Natural killer cell (primary cell): ENCODE measurements at regions not wholly inside any gene's neighbourhood (a gene's known extent, or its start where the extent isn't known, plus 50 kb on each side); places are given as distances from the start of the nearest gene placed in this dataset.

Experiments
- ATAC-seq, 3 donors: fragments of 150-1000 bp in 2 of 3; fragments of 200-7000 bp in 1 of 3; cut with Tn5 transposase; 1 replicate in 1 of 3; 2 replicates in 2 of 3; pipeline ENCODE4 v1.10.0; 2021; ENCODE audit warnings: mild to moderate bottlenecking in 2 of 3, moderate library complexity in 2 of 3
- DNase-seq, 2 donors: peaks; one replicate each; pipeline versions ENCODE4 v3.0.0 to v3.0.0-alpha.2; 2013 to 2021; ENCODE audit warnings: mixed read lengths in 1 of 2
- H3K27ac ChIP-seq: one replicate; pipeline ENCODE4 v1.5.1; 2013; ENCODE audit warnings: mild to moderate bottlenecking, low read length
- H3K27me3 ChIP-seq: one replicate; pipeline ENCODE4 v1.6.1; 2013; ENCODE audit warnings: low read length; ENCODE audit not compliant: control insufficient read depth, insufficient read depth
- H3K36me3 ChIP-seq: one replicate; pipeline ENCODE4 v1.6.1; 2013; ENCODE audit warnings: low read length; ENCODE audit not compliant: control insufficient read depth, insufficient read depth
- H3K4me1 ChIP-seq: one replicate; pipeline ENCODE4 v1.6.1; 2013; ENCODE audit warnings: low read length; ENCODE audit not compliant: control insufficient read depth, insufficient read depth
- H3K4me3 ChIP-seq: one replicate; pipeline ENCODE4 v1.5.1; 2013; ENCODE audit warnings: low read length
- H3K9me3 ChIP-seq: one replicate; pipeline ENCODE4 v1.6.1; 2013; ENCODE audit warnings: low read length; ENCODE audit not compliant: control insufficient read depth, insufficient read depth
- H3K27ac Mint-ChIP-seq, 2 donors: one replicate each; pipeline ENCODE4 v1.8.0; 2022; ENCODE audit warnings: mild to moderate bottlenecking in 2 of 2, mixed read lengths in 2 of 2, moderate library complexity in 1 of 2
- H3K27me3 Mint-ChIP-seq, 2 donors: one replicate each; pipeline ENCODE4 v1.8.0; 2022; ENCODE audit warnings: low read depth in 2 of 2, mixed read lengths in 2 of 2
- H3K36me3 Mint-ChIP-seq: one replicate; pipeline ENCODE4 v1.8.0; 2022; ENCODE audit warnings: mixed read lengths
- H3K4me1 Mint-ChIP-seq, 2 donors: one replicate each; pipeline ENCODE4 v1.8.0; 2022; ENCODE audit warnings: mixed read lengths in 2 of 2
- H3K4me3 Mint-ChIP-seq: one replicate; pipeline ENCODE4 v1.8.0; 2022; ENCODE audit warnings: mild to moderate bottlenecking, moderate library complexity, mixed read lengths
- H3K9me3 Mint-ChIP-seq, 2 donors: one replicate each; pipeline ENCODE4 v1.8.0; 2022; ENCODE audit warnings: mixed read lengths in 2 of 2
- WGBS: methylation state at CpG from one replicate; pipeline ENCODE4 v1.1.7; 2013; ENCODE audit warnings: missing lambda C conversion rate; ENCODE audit not compliant: insufficient coverage; 5-methylcytosine and 5-hydroxymethylcytosine counted together
- intact Hi-C: fragments of 100-400 bp; cut with micrococcal nuclease; formaldehyde crosslinking; loops from one replicate; pipeline ENCODE4 v1.14.2; 2022
- TF ChIP-seq, protein P1 (sequence below): fragments of 200-600 bp; IDR thresholded peaks from one replicate; pipeline ENCODE4 v1.8.0; 2022; ENCODE audit warnings: antibody characterized with exemption

DNA sequence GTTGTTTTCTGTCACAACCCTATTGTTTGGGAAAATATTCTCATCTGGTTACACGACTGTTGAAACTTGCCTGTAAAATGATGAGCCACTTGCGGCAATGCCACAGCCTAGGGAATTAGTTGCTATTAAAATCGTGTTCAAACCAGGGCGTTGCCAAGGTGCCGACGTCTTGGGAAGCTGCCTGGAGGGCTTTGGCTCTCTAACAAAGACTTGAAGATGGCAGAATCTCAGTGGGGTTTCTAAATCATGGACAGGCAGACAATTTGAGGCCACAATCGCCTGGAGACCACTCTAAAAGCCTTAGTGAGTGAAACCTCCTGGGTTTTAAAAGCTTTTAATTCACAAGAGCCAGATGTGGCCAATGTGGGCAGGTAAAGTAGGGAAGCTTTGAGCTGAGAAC is 117.2 kb upstream of the BMAL1 start:
- no peaks in the 10 kb centered on the region for H3K4me1 Mint-ChIP-seq
- H3K27me3 Mint-ChIP-seq = peaks cover 11 to 46% of the 10 kb centered on the region in 2 donors
- Histone ChIP-seq H3K36me3 (no peaks in the 10 kb centered on the region), H3K4me3 (no peak overlapping the region), H3K27me3 (no peaks in the 10 kb centered on the region), H3K9me3 (no peaks in the 10 kb centered on the region), H3K4me1 (no peaks in the 10 kb centered on the region), H3K27ac (no peak overlapping the region)
- no peak overlapping the region for H3K27ac Mint-ChIP-seq
- H3K9me3 Mint-ChIP-seq = no peaks in the 10 kb centered on the region
- H3K36me3 Mint-ChIP-seq = no peaks in the 10 kb centered on the region
- TF ChIP-seq, protein P1, sequence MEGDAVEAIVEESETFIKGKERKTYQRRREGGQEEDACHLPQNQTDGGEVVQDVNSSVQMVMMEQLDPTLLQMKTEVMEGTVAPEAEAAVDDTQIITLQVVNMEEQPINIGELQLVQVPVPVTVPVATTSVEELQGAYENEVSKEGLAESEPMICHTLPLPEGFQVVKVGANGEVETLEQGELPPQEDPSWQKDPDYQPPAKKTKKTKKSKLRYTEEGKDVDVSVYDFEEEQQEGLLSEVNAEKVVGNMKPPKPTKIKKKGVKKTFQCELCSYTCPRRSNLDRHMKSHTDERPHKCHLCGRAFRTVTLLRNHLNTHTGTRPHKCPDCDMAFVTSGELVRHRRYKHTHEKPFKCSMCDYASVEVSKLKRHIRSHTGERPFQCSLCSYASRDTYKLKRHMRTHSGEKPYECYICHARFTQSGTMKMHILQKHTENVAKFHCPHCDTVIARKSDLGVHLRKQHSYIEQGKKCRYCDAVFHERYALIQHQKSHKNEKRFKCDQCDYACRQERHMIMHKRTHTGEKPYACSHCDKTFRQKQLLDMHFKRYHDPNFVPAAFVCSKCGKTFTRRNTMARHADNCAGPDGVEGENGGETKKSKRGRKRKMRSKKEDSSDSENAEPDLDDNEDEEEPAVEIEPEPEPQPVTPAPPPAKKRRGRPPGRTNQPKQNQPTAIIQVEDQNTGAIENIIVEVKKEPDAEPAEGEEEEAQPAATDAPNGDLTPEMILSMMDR = no peak
- 83% methylated on average over 7 of the region's 7 CpGs for WGBS
- intact Hi-C loops = no loop called here
- no peak for ATAC-seq
- no peak overlapping the region for H3K4me3 Mint-ChIP-seq
- no peak for DNase-seq

DNA sequence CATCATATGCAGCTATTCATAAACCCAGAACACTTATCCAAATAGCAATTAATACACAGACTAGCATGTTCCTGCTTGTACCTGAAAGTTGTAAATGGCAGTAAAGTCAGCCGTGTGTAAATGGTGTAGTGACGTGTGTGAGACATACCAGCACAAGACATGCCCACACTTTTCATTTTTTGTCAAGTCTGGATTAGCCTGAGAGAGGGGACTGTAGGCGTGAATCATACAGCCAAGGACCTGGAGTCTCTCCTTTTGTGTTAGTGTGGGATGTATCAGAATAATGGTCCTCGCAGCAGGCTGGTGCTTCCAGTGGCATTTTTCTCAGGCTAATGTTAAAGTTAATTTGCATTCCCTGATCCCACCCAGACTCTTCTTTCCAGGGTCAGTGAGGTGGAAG is 116.8 kb upstream of the BMAL1 start:
- Mint-ChIP-seq H3K4me3 (no peak overlapping the region), H3K27me3 (peaks cover 6 to 41% of the 10 kb centered on the region in 2 donors), H3K9me3 (no peaks in the 10 kb centered on the region), H3K36me3 (no peaks in the 10 kb centered on the region), H3K27ac (no peak overlapping the region), H3K4me1 (no peaks in the 10 kb centered on the region)
- intact Hi-C loops = no loop called here
- H3K27ac ChIP-seq = no peak overlapping the region
- ATAC-seq (no peak), DNase-seq (no peak)
- H3K9me3 ChIP-seq = no peaks in the 10 kb centered on the region
- no peaks in the 10 kb centered on the region for H3K27me3 ChIP-seq
- H3K36me3 ChIP-seq = no peaks in the 10 kb centered on the region
- no peaks in the 10 kb centered on the region for H3K4me1 ChIP-seq
- no peak overlapping the region for H3K4me3 ChIP-seq
- 81% methylated on average over 4 of the region's 4 CpGs for WGBS
- TF ChIP-seq, protein P1 = no peak

DNA sequence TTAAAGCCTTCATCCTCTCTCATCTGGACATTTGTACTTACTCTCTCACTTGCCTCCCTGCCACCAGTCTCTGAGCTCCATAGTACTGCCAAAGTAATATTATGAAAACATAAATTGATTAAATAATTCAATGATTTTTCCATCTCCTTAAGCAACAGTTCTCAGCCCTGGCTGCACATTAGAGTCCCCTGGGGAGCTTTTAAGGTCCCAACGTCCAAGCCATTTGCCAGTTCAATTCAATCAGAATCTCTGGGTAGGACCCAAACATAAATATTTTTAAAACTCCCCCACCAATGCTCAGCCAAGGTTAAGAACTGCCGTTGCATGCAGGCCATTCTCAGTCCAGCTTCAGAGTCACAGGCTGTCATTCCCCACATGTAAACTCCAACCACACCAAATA is 114.4 kb upstream of the BMAL1 start:
- Mint-ChIP-seq H3K9me3 (no peaks in the 10 kb centered on the region), H3K4me3 (no peak overlapping the region)
- no peak for DNase-seq

DNA sequence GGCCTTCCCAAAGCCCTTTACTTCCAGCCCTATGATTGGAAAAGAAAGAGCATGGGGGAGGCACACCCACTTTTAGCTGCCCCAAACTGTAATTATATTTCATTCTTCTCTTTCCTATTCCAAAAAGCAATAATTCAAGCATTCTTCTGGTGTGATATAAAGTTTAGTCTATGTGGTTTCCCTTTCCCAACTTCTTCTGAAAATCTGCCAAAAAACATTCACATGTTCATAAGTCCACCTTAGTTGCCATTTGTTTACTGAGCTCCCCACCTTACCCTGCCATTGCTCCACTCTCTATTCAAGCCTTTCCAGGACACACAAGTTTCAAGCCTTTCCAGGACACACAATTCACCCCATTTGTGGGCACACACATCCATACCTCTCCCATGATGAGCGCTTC is 111.6 kb upstream of the BMAL1 start:
- WGBS = 59% methylated on average over 1 of the region's 1 CpG
- H3K4me1 ChIP-seq = no peaks in the 10 kb centered on the region
- DNase-seq (no peak), ATAC-seq (no peak)
- intact Hi-C loops = no loop called here
- H3K36me3 ChIP-seq = no peaks in the 10 kb centered on the region
- no peaks in the 10 kb centered on the region for H3K9me3 ChIP-seq
- no peaks in the 10 kb centered on the region for H3K9me3 Mint-ChIP-seq
- H3K27ac ChIP-seq = no peak overlapping the region
- no peaks in the 10 kb centered on the region for H3K36me3 Mint-ChIP-seq
- H3K4me3 ChIP-seq = no peak overlapping the region
- H3K27me3 ChIP-seq = no peaks in the 10 kb centered on the region
- TF ChIP-seq, protein P1 = no peak
- H3K4me1 Mint-ChIP-seq = no peaks in the 10 kb centered on the region
- no peak overlapping the region for H3K4me3 Mint-ChIP-seq
- H3K27me3 Mint-ChIP-seq = peaks cover 11 to 18% of the 10 kb centered on the region in 2 donors
- no peak overlapping the region for H3K27ac Mint-ChIP-seq

More for the DNA sequence above, 114.4 kb upstream of the BMAL1 start:
- Histone ChIP-seq H3K4me1 (no peaks in the 10 kb centered on the region), H3K27ac (no peak overlapping the region), H3K27me3 (no peaks in the 10 kb centered on the region), H3K9me3 (no peaks in the 10 kb centered on the region), H3K4me3 (no peak overlapping the region), H3K36me3 (no peaks in the 10 kb centered on the region)
- Mint-ChIP-seq H3K4me1 (no peaks in the 10 kb centered on the region), H3K27ac (no peak overlapping the region), H3K27me3 (peaks cover 11 to 34% of the 10 kb centered on the region in 2 donors), H3K36me3 (no peaks in the 10 kb centered on the region)
- intact Hi-C loops = no loop called here
- WGBS = 64% methylated on average over 2 of the region's 2 CpGs
- TF ChIP-seq, protein P1 = no peak
- no peak for ATAC-seq
